NCI-H1105 treated with DMSO at 0.1 percent for 48 hours (cell line): ENCODE measurements at regions not wholly inside any gene's neighbourhood (a gene's known extent, or its start where the extent isn't known, plus 50 kb on each side); places are given as distances from the start of the nearest gene placed in this dataset.
"Not testable (repeated sequence)": the region's sequence is repeated elsewhere in the genome, so short reads cannot be mapped to it uniquely, and the experiment has no call there.

Source experiments
- DNase-seq: peaks from one replicate; lab custom pipeline; 2025; lab: John Stamatoyannopoulos, UW

GRCh38 chr5:67985686-67986387, 229.7 kb upstream of the PIK3R1 start:
- DNase-seq: no peak

GRCh38 chr5:67984546-67984945, 231.0 kb upstream of the PIK3R1 start:
- no peak for DNase-seq

- DNase-seq: no peak
These were observed 232.1 kb upstream of the PIK3R1 start for GRCh38 chr5:67983251-67984110.

GRCh38 chr5:67982160-67982559, 233.4 kb upstream of the PIK3R1 start:
- DNase-seq: not testable (repeated sequence)

- DNase-seq: no peak
These were observed 237.4 kb upstream of the PIK3R1 start for GRCh38 chr5:67978171-67978570.

- DNase-seq: no peak
These were observed 238.5 kb upstream of the PIK3R1 start for GRCh38 chr5:67976891-67977601.

GRCh38 chr5:67976181-67976580, 239.4 kb upstream of the PIK3R1 start:
- DNase-seq: no peak

- no peak for DNase-seq
These were observed 241.1 kb upstream of the PIK3R1 start for GRCh38 chr5:67974471-67974870.

- DNase-seq: no peak
These were observed 241.5 kb upstream of the PIK3R1 start for GRCh38 chr5:67974054-67974453.

- DNase-seq: no peak
These were observed 243.4 kb upstream of the PIK3R1 start for GRCh38 chr5:67971971-67972821.

- DNase-seq: no peak
These were observed 244.2 kb upstream of the PIK3R1 start for GRCh38 chr5:67971223-67971830.

- no peak for DNase-seq
These were observed 245.9 kb upstream of the PIK3R1 start for GRCh38 chr5:67969631-67970030.

- no peak for DNase-seq
These were observed 246.4 kb upstream of the PIK3R1 start for GRCh38 chr5:67969176-67969575.

GRCh38 chr5:67966712-67967111, 248.8 kb upstream of the PIK3R1 start:
- DNase-seq: no peak

GRCh38 chr5:67964619-67965018, 250.9 kb upstream of the PIK3R1 start:
- DNase-seq: no peak

GRCh38 chr5:67963789-67964519, 251.6 kb upstream of the PIK3R1 start:
- DNase-seq: no peak

GRCh38 chr5:67960939-67961338, 254.6 kb upstream of the PIK3R1 start:
- no peak for DNase-seq

- no peak for DNase-seq
These were observed 258.2 kb upstream of the PIK3R1 start for GRCh38 chr5:67957374-67957773.

GRCh38 chr5:67954351-67954750, 261.2 kb upstream of the PIK3R1 start:
- no peak for DNase-seq

GRCh38 chr5:67942421-67942820, 273.1 kb upstream of the PIK3R1 start:
- no peak for DNase-seq
